Subcutaneous abdominal adipose tissue (tissue), 5 donors: ENCODE measurements at regions not wholly inside any gene's neighbourhood (a gene's known extent, or its start where the extent isn't known, plus 50 kb on each side); places are given as distances from the start of the nearest gene placed in this dataset.

Experiments used
- H3K27ac ChIP-seq: one replicate; pipeline ENCODE4 v1.7.0; 2013; ENCODE audit warnings: low read depth, mild to moderate bottlenecking, inconsistent platforms, low read length, moderate library complexity
- H3K27me3 ChIP-seq, 5 donors: one replicate each; pipeline ENCODE4 v1.7.0; 2013; ENCODE audit warnings: low read length in 5 of 5, inconsistent platforms in 1 of 5; ENCODE audit not compliant: control insufficient read depth in 5 of 5, insufficient read depth in 4 of 5
- H3K36me3 ChIP-seq, 5 donors: one replicate each; pipeline ENCODE4 v1.7.0; 2013; ENCODE audit warnings: low read length in 5 of 5; ENCODE audit not compliant: control insufficient read depth in 5 of 5, insufficient read depth in 5 of 5
- H3K4me1 ChIP-seq, 5 donors: one replicate each; pipeline ENCODE4 v1.7.0; 2013; ENCODE audit warnings: low read length in 5 of 5, mild to moderate bottlenecking in 3 of 5, moderate library complexity in 1 of 5; ENCODE audit not compliant: control insufficient read depth in 5 of 5, insufficient read depth in 5 of 5
- H3K4me3 ChIP-seq, 5 donors: one replicate each; pipeline ENCODE4 v1.7.0; 2013; ENCODE audit warnings: low read length in 5 of 5, low read depth in 1 of 5
- H3K9ac ChIP-seq, 5 donors: one replicate each; pipeline ENCODE4 v1.7.0; 2013; ENCODE audit warnings: low read length in 5 of 5, mild to moderate bottlenecking in 4 of 5, moderate library complexity in 3 of 5
- H3K9me3 ChIP-seq, 5 donors: one replicate each; pipeline ENCODE4 v1.7.0; 2013; ENCODE audit warnings: low read length in 5 of 5; ENCODE audit not compliant: control insufficient read depth in 5 of 5
- donor health status: healthy.
- donor health status: healthy.
- donor health status: healthy.
- donor health status: healthy.
- donor health status: healthy.

GRCh38 chr5:52376592-52376991 lies 411.1 kb upstream of the ITGA1 start:
- no peak overlapping the region for H3K9ac ChIP-seq
- H3K27ac ChIP-seq, result no peak overlapping the region
- no peaks in the 10 kb centered on the region for H3K4me1 ChIP-seq
- no peaks in the 10 kb centered on the region for H3K9me3 ChIP-seq
- H3K36me3 ChIP-seq, result no peaks in the 10 kb centered on the region
- H3K27me3 ChIP-seq, result no peaks in the 10 kb centered on the region
- H3K4me3 ChIP-seq, result no peak overlapping the region

GRCh38 chr5:52378237-52378636 lies 409.5 kb upstream of the ITGA1 start:
- Histone ChIP-seq H3K36me3 (no peaks in the 10 kb centered on the region), H3K4me1 (no peaks in the 10 kb centered on the region), H3K27me3 (no peaks in the 10 kb centered on the region), H3K4me3 (no peak overlapping the region), H3K9me3 (no peaks in the 10 kb centered on the region), H3K27ac (no peak overlapping the region), H3K9ac (no peak overlapping the region)

- Histone ChIP-seq H3K4me3 (no peak overlapping the region), H3K4me1 (no peaks in the 10 kb centered on the region), H3K27ac (no peak overlapping the region), H3K9me3 (no peaks in the 10 kb centered on the region), H3K27me3 (no peaks in the 10 kb centered on the region), H3K9ac (no peak overlapping the region), H3K36me3 (no peaks in the 10 kb centered on the region)
Measured at GRCh38 chr5:52388349-52388748, 399.4 kb upstream of the ITGA1 start.

GRCh38 chr5:52392321-52392720 lies 395.4 kb upstream of the ITGA1 start:
- H3K9me3 ChIP-seq, result peaks cover 0 to 3% (median 0%) of the 10 kb centered on the region in 5 donors
- H3K9ac ChIP-seq, result no peak overlapping the region
- H3K36me3 ChIP-seq, result no peaks in the 10 kb centered on the region
- no peaks in the 10 kb centered on the region for H3K27me3 ChIP-seq
- no peaks in the 10 kb centered on the region for H3K4me1 ChIP-seq
- H3K4me3 ChIP-seq, result no peak overlapping the region
- no peak overlapping the region for H3K27ac ChIP-seq

GRCh38 chr5:52409835-52410234 lies 377.9 kb upstream of the ITGA1 start:
- H3K27me3 ChIP-seq, result no peaks in the 10 kb centered on the region

GRCh38 chr5:52419357-52419756 lies 368.4 kb upstream of the ITGA1 start:
- Histone ChIP-seq H3K27ac (no peak overlapping the region), H3K9me3 (no peaks in the 10 kb centered on the region), H3K4me1 (peaks cover 0 to 13% (median 3%) of the 10 kb centered on the region in 5 donors), H3K36me3 (no peaks in the 10 kb centered on the region), H3K4me3 (no peak overlapping the region), H3K9ac (no peak overlapping the region), H3K27me3 (no peaks in the 10 kb centered on the region)

More at GRCh38 chr5:52409835-52410234, 377.9 kb upstream of the ITGA1 start:
- H3K9me3 ChIP-seq, result no peaks in the 10 kb centered on the region
- no peak overlapping the region for H3K4me3 ChIP-seq
- no peak overlapping the region for H3K9ac ChIP-seq
- H3K27ac ChIP-seq, result no peak overlapping the region
- no peaks in the 10 kb centered on the region for H3K4me1 ChIP-seq
- no peaks in the 10 kb centered on the region for H3K36me3 ChIP-seq

- no peaks in the 10 kb centered on the region for H3K27me3 ChIP-seq
- H3K4me1 ChIP-seq, result peaks cover 0 to 16% (median 3%) of the 10 kb centered on the region in 5 donors
- no peak overlapping the region for H3K27ac ChIP-seq
- no peak overlapping the region for H3K4me3 ChIP-seq
- no peaks in the 10 kb centered on the region for H3K36me3 ChIP-seq
- H3K9me3 ChIP-seq, result peaks cover 0 to 6% (median 4%) of the 10 kb centered on the region in 5 donors
- H3K9ac ChIP-seq, result no peak overlapping the region
Measured at GRCh38 chr5:52427615-52428014, 360.1 kb upstream of the ITGA1 start.

- Histone ChIP-seq H3K4me1 (peaks cover 0 to 6% (median 0%) of the 10 kb centered on the region in 5 donors), H3K27ac (no peak overlapping the region), H3K27me3 (no peaks in the 10 kb centered on the region), H3K9ac (no peak overlapping the region), H3K9me3 (peaks cover 0 to 7% (median 5%) of the 10 kb centered on the region in 5 donors), H3K36me3 (no peaks in the 10 kb centered on the region), H3K4me3 (no peak overlapping the region)
Measured at GRCh38 chr5:52428977-52429489, 358.7 kb upstream of the ITGA1 start.

GRCh38 chr5:52441768-52442167 lies 345.9 kb upstream of the ITGA1 start:
- Histone ChIP-seq H3K9ac (no peak overlapping the region), H3K9me3 (peaks cover 0 to 3% (median 0%) of the 10 kb centered on the region in 5 donors), H3K4me3 (no peak overlapping the region), H3K27me3 (no peaks in the 10 kb centered on the region), H3K36me3 (no peaks in the 10 kb centered on the region), H3K4me1 (no peaks in the 10 kb centered on the region), H3K27ac (no peak overlapping the region)

- peaks cover 0 to 3% (median 0%) of the 10 kb centered on the region in 5 donors for H3K9me3 ChIP-seq
- H3K36me3 ChIP-seq, result no peaks in the 10 kb centered on the region
- no peaks in the 10 kb centered on the region for H3K27me3 ChIP-seq
- H3K4me3 ChIP-seq, result no peak overlapping the region
- H3K9ac ChIP-seq, result no peak overlapping the region
- H3K4me1 ChIP-seq, result no peaks in the 10 kb centered on the region
- no peak overlapping the region for H3K27ac ChIP-seq
Measured at GRCh38 chr5:52443187-52443586, 344.5 kb upstream of the ITGA1 start.

GRCh38 chr5:52448111-52448510 lies 339.6 kb upstream of the ITGA1 start:
- no peak overlapping the region for H3K9ac ChIP-seq
- H3K36me3 ChIP-seq, result no peaks in the 10 kb centered on the region
- peaks cover 0 to 2% (median 0%) of the 10 kb centered on the region in 5 donors for H3K9me3 ChIP-seq
- H3K27me3 ChIP-seq, result no peaks in the 10 kb centered on the region
- no peak overlapping the region for H3K27ac ChIP-seq
- no peaks in the 10 kb centered on the region for H3K4me1 ChIP-seq
- H3K4me3 ChIP-seq, result no peak overlapping the region
